ENCODE measurements at regions not wholly inside any gene's neighbourhood (a gene's known extent, or its start where the extent isn't known, plus 50 kb on each side); places are given as distances from the start of the nearest gene placed in this dataset.

DNA sequence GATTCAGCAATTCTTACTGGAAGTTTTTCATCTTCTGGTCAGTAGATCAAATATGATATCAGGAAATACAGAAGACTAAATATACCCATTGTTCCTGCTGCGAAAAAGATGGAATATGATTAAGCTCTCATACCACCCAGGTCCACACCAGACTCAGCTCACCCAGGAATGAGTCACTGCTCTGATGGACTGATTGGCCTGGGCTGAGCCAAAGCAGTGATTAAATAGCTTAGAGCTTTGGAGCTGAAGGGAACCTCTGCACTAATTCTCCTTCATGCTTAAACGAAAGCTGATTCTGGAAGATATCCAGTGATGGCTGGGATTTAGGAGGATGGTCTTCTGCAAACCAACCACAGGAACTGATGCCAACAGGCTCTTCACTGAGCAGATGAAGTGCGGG, 62.0 kb upstream of the SYT1 start:
- TF ChIP-seq, protein P1, sequence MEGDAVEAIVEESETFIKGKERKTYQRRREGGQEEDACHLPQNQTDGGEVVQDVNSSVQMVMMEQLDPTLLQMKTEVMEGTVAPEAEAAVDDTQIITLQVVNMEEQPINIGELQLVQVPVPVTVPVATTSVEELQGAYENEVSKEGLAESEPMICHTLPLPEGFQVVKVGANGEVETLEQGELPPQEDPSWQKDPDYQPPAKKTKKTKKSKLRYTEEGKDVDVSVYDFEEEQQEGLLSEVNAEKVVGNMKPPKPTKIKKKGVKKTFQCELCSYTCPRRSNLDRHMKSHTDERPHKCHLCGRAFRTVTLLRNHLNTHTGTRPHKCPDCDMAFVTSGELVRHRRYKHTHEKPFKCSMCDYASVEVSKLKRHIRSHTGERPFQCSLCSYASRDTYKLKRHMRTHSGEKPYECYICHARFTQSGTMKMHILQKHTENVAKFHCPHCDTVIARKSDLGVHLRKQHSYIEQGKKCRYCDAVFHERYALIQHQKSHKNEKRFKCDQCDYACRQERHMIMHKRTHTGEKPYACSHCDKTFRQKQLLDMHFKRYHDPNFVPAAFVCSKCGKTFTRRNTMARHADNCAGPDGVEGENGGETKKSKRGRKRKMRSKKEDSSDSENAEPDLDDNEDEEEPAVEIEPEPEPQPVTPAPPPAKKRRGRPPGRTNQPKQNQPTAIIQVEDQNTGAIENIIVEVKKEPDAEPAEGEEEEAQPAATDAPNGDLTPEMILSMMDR (IDR thresholded peaks at IDR 0.05), result no peak
- TF ChIP-seq POLR2AphosphoS2 (conservative IDR thresholded peaks at IDR 0.05; ENCODE audit: low read length) (no peak), CHD4 (IDR thresholded peaks at IDR 0.05; ENCODE audit: borderline replicate concordance) (no peak), EP300 (IDR thresholded peaks at IDR 0.05) (no peak), JUNB (IDR thresholded peaks at IDR 0.05) (no peak), HOXA7 (CRISPR knock-in tag; IDR thresholded peaks at IDR 0.05) (no peak), POLR2A (IDR thresholded peaks at IDR 0.05; ENCODE audit: low read length) (no peak)
